ENCODE measurements at regions not wholly inside any gene's neighbourhood (a gene's known extent, or its start where the extent isn't known, plus 50 kb on each side); places are given as distances from the start of the nearest gene placed in this dataset.
A peak's percentile ranks its signal among the peaks of the same experiment; 100 is the strongest.

DNA sequence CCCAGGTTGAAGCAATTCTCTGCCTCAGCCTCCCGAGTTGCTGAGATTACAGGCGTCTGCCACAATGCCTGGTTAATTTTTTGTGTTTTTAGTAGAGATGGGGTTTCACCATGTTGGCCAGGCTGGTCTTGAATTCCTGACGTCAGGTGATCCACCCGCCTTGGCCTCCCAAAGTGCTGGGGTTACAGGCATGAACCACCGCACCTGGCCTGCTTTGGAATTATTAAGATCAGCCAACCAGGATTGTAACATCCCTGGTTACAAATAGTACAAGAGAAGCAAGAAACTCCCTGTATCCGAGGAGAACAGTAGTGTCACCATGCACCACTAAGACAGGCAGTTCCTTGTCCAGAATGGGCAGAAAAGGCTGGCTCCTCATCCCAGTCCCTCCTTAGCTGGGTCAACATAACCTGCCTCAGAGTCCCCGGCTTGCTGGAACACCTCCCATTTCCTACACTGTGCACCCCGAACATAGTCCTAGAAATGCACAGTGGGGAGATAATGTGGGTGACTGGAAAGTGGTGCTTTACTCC lies 77.2 kb upstream of the INCENP start:
- Histone ChIP-seq H3K4me3 (no peak overlapping the region), H3K27ac (no peak overlapping the region), H3K27me3 (no peaks in the 10 kb centered on the region), H3K4me1 (no peaks in the 10 kb centered on the region), H3K36me3 (no peaks in the 10 kb centered on the region), H3K9me3 (no peaks in the 10 kb centered on the region)
- intact Hi-C loops (cut with DNase I), result no loop called here
- no peak for DNase-seq
- TF ChIP-seq, protein P1, sequence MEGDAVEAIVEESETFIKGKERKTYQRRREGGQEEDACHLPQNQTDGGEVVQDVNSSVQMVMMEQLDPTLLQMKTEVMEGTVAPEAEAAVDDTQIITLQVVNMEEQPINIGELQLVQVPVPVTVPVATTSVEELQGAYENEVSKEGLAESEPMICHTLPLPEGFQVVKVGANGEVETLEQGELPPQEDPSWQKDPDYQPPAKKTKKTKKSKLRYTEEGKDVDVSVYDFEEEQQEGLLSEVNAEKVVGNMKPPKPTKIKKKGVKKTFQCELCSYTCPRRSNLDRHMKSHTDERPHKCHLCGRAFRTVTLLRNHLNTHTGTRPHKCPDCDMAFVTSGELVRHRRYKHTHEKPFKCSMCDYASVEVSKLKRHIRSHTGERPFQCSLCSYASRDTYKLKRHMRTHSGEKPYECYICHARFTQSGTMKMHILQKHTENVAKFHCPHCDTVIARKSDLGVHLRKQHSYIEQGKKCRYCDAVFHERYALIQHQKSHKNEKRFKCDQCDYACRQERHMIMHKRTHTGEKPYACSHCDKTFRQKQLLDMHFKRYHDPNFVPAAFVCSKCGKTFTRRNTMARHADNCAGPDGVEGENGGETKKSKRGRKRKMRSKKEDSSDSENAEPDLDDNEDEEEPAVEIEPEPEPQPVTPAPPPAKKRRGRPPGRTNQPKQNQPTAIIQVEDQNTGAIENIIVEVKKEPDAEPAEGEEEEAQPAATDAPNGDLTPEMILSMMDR (IDR thresholded peaks at IDR 0.05), result no peak
- no peak for ATAC-seq

DNA sequence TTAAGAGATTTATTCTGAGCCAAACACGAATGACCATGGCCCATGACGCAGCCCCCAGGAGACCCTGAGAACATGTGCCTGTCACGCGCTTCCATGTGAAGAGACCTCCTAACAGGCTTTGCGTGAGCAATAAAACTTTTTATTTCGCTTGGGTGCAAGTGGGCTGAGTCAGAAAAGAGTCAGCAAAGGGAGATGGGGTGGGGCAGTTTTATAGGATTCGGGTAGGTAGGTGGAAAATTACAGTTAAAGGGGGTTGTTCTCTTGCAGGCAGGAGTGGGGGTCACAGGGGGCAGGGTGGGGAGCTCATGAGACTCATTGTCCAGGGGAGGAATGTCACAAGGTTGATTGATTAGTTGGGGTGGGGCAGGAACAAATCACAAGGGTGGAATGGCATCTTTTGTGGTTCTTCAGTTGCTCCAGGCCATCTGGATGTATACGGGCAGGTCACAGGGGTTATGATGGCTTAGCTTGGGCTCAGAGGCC lies 77.2 kb upstream of the FTH1 start:
- H3K9me3 ChIP-seq, result no peaks in the 10 kb centered on the region
- intact Hi-C loops (cut with DNase I), result no loop called here
- no peaks in the 10 kb centered on the region for H3K36me3 ChIP-seq
- no peak overlapping the region for H3K4me3 ChIP-seq
- ATAC-seq (no peak), DNase-seq (no peak)
- H3K4me1 ChIP-seq, result no peaks in the 10 kb centered on the region
- TF ChIP-seq, protein P1 (IDR thresholded peaks at IDR 0.05), result no peak
- H3K27ac ChIP-seq, result no peak overlapping the region
- no peaks in the 10 kb centered on the region for H3K27me3 ChIP-seq

DNA sequence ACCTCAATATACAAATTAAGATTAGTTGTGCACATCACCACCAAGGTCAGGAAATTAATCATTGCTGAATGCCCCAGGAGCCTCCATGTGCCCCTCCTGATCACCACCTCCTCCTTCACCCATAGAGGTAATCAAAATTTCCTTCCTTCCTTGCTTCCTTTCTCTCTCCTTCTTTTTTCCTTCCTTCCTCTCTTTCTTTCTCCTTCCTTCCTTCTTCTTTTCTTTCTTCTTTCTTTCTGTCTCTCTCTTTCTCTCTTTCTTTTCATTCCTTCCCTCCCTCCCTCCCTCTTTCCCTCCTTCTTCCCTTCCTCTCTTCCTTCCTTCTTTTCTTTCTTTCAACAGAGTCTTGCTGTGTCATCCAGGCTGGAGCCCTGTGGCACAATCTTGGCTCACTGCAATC lies 67.9 kb upstream of the FTH1 start:
- Histone ChIP-seq H3K4me3 (no peak overlapping the region), H3K4me1 (peaks cover 0 to 21% of the 10 kb centered on the region in 2 donors), H3K9me3 (peaks cover 0 to 5% of the 10 kb centered on the region in 2 donors), H3K36me3 (no peaks in the 10 kb centered on the region), H3K27me3 (no peaks in the 10 kb centered on the region), H3K27ac (no peak overlapping the region)
- TF ChIP-seq, protein P1 (IDR thresholded peaks at IDR 0.05), result no peak
- no peak for DNase-seq
- intact Hi-C loops (cut with DNase I), result no loop called here
- ATAC-seq, result no peak

DNA sequence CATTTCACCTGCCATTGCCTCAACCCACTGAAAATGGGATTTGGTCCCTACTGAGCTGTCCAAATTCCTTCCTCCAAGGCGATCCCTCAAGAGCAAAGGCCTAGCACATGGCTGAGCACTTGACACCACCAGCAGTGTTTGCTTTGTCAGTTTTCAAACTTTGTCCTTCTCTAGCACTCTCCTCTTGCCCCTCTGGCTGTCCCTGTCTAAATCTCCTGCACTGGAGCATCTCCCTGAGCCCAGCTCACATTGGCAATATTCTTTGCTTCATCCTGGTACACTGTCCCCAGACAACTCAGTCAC lies 66.6 kb upstream of the FTH1 start:
- intact Hi-C loops (cut with DNase I), result no loop called here
- no peaks in the 10 kb centered on the region for H3K27me3 ChIP-seq
- H3K27ac ChIP-seq, result peak overlapping the region in 1 of 2 donors; percentile 65
- ATAC-seq (no peak), DNase-seq (no peak)
- TF ChIP-seq, protein P1 (IDR thresholded peaks at IDR 0.05), result no peak
- no peak overlapping the region for H3K4me3 ChIP-seq
- H3K36me3 ChIP-seq, result no peaks in the 10 kb centered on the region
- peaks cover 0 to 5% of the 10 kb centered on the region in 2 donors for H3K9me3 ChIP-seq
- peaks cover 0 to 21% of the 10 kb centered on the region in 2 donors for H3K4me1 ChIP-seq

DNA sequence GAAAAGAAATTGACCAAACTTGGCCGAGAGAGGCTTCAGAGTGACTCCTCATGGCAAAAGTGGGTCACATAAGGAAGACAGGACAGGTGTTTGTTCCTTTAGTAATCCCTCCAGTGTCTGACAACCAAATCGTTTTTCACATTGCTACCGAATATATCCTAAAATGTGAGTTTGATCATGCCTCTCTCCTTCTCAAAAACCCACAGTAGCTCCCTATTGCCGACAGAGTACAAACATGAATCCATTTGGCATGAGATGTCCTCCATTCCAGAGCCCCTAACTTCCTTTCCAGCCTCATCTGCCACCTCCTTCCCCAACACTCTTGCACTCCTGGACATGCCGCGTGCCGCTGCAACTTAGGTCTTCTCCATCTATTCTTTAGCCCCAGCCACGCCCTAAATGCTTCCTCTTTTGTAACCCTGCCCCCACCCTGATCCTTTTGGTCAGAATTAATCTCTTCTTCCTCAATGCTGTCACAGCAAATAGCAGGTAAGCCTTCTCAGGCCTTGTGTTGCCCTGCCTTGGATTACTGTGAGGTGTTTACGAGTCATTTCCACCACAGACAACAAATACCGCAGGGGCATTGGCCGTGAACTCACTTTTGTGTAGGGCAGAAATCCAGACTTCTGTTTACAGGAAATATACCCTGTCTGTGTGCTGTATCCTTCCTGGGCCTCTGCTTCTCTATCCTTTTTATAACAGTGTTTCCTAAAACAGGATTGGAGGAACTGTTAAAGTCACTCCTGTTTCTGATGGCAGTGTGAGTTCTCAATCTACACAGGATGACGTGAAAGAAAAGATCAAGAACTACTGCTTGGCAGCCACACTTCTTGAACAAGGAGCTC lies 66.0 kb upstream of the FTH1 start:
- ATAC-seq, result peak; percentile 32
- Histone ChIP-seq H3K4me3 (no peak overlapping the region), H3K9me3 (peaks cover 0 to 5% of the 10 kb centered on the region in 2 donors), H3K27ac (peak overlapping the region in 1 of 2 donors; percentile 65), H3K36me3 (no peaks in the 10 kb centered on the region), H3K4me1 (peaks cover 0 to 21% of the 10 kb centered on the region in 2 donors), H3K27me3 (no peaks in the 10 kb centered on the region)
- DNase-seq, result no peak
- intact Hi-C loops (cut with DNase I), result no loop called here
- TF ChIP-seq, protein P1 (IDR thresholded peaks at IDR 0.05), result no peak
